GM23338 (cell line): ENCODE measurements at regions not wholly inside any gene's neighbourhood (a gene's known extent, or its start where the extent isn't known, plus 50 kb on each side); places are given as distances from the start of the nearest gene placed in this dataset.

Source experiments
- ATAC-seq: fragments of 200-7000 bp; cut with Tn5 transposase; 3 replicates; pipeline ENCODE4 v1.9.1; 2020
- DNase-seq: peaks from one replicate; pipeline ENCODE4 v3.0.0-alpha.2; 2015; ENCODE audit warnings: low spot score
- H2AFZ ChIP-seq: fragments of 200-600 bp; sonication (generic); 2 replicates; pipeline ENCODE4 v1.8.0; 2016; ENCODE audit warnings: antibody characterized with exemption, mild to moderate bottlenecking, moderate library complexity
- H3F3A ChIP-seq: fragments of 200-600 bp; sonication (generic); replicated peaks from 2 replicates; pipeline ENCODE4 v1.8.0; 2017; ENCODE audit warnings: antibody characterized with exemption, mixed run types, low read depth
- H3K27ac ChIP-seq: fragments of 200-600 bp; sonication (generic); 2 replicates; pipeline ENCODE4 v1.6.1; 2016; ENCODE audit warnings: low read depth
- H3K27me3 ChIP-seq: fragments of 200-600 bp; sonication (generic); 2 replicates; pipeline ENCODE4 v1.8.0; 2016; ENCODE audit warnings: mild to moderate bottlenecking, mixed run types, moderate library complexity; ENCODE audit not compliant: insufficient read depth
- H3K36me3 ChIP-seq: fragments of 200-600 bp; sonication (generic); 2 replicates; pipeline ENCODE4 v1.8.0; 2016; ENCODE audit warnings: mild to moderate bottlenecking; ENCODE audit not compliant: insufficient read depth
- H3K4me1 ChIP-seq: fragments of 200-600 bp; sonication (generic); 2 replicates; pipeline ENCODE4 v1.8.0; 2016; ENCODE audit warnings: mild to moderate bottlenecking, moderate library complexity; ENCODE audit not compliant: insufficient read depth
- H3K4me2 ChIP-seq: fragments of 200-600 bp; sonication (generic); 2 replicates; pipeline ENCODE4 v1.7.1; 2017; ENCODE audit warnings: mixed run types
- H3K4me3 ChIP-seq: fragments of 200-600 bp; sonication (generic); 2 replicates; pipeline ENCODE4 v1.6.1; 2016; ENCODE audit warnings: mixed run types
- H3K79me2 ChIP-seq: fragments of 200-600 bp; sonication (generic); replicated peaks from 2 replicates; pipeline ENCODE4 v1.8.0; 2017; ENCODE audit warnings: mild to moderate bottlenecking; ENCODE audit not compliant: insufficient read depth
- H3K9me2 ChIP-seq: fragments of 200-600 bp; sonication (generic); 2 replicates; pipeline ENCODE4 v1.8.0; 2017; ENCODE audit not compliant: insufficient read depth
- H4K20me1 ChIP-seq: fragments of 200-600 bp; sonication (generic); replicated peaks from 2 replicates; pipeline ENCODE4 v1.8.0; 2017; ENCODE audit warnings: mild to moderate bottlenecking; ENCODE audit not compliant: insufficient read depth
- H3K27ac Mint-ChIP-seq: 2 replicates; pipeline ENCODE4 v1.8.0; 2020; ENCODE audit warnings: inconsistent platforms, mild to moderate bottlenecking, moderate library complexity, mixed read lengths
- H3K27me3 Mint-ChIP-seq: 3 replicates; pipeline ENCODE4 v1.8.0; 2022; ENCODE audit warnings: low read depth, mild to moderate bottlenecking, moderate library complexity, mixed read lengths, inconsistent platforms; ENCODE audit not compliant: insufficient read depth, poor library complexity
- H3K36me3 Mint-ChIP-seq: 3 replicates; pipeline ENCODE4 v1.8.0; 2021; ENCODE audit warnings: low read depth, mild to moderate bottlenecking, inconsistent platforms, moderate library complexity, mixed read lengths
- H3K4me1 Mint-ChIP-seq: 3 replicates; pipeline ENCODE4 v1.8.0; 2020; ENCODE audit warnings: mild to moderate bottlenecking, inconsistent platforms, mixed read lengths
- H3K4me3 Mint-ChIP-seq: 3 replicates; pipeline ENCODE4 v1.8.0; 2021; ENCODE audit warnings: moderate library complexity, mild to moderate bottlenecking, inconsistent platforms, mixed read lengths
- H3K9me3 Mint-ChIP-seq: 3 replicates; pipeline ENCODE4 v1.8.0; 2020; ENCODE audit warnings: moderate library complexity, mild to moderate bottlenecking, inconsistent platforms, mixed read lengths
- ETS1 ChIP-seq: IDR thresholded peaks from 2 replicates; pipeline ENCODE4 v1.6.1; 2016; ENCODE audit warnings: antibody characterized with exemption
- EZH2 ChIP-seq: fragments of 200-600 bp; sonication (generic); IDR thresholded peaks from one replicate; pipeline ENCODE4 v1.8.0; 2017; ENCODE audit warnings: antibody characterized with exemption, mild to moderate bottlenecking, low read depth; ENCODE audit not compliant: unreplicated experiment
- EZH2phosphoT487 ChIP-seq: fragments of 200-600 bp; sonication (generic); IDR thresholded peaks from one replicate; pipeline ENCODE4 v1.8.1; 2018; ENCODE audit warnings: antibody characterized with exemption; ENCODE audit not compliant: unreplicated experiment
- JUNB ChIP-seq: IDR thresholded peaks from one replicate; pipeline ENCODE4 v1.6.1; 2016; ENCODE audit warnings: antibody characterized with exemption; ENCODE audit not compliant: unreplicated experiment
- POLR2AphosphoS5 ChIP-seq: IDR thresholded peaks from 2 replicates; pipeline ENCODE4 v1.6.1; 2016; ENCODE audit warnings: antibody characterized with exemption, low read depth
- STAT1 ChIP-seq: IDR thresholded peaks from one replicate; pipeline ENCODE4 v1.6.1; 2016; ENCODE audit warnings: antibody characterized with exemption; ENCODE audit not compliant: unreplicated experiment
- ZNF114 ChIP-seq: fragments of 250-450 bp; sonication (Bioruptor Pico); IDR thresholded peaks from 2 replicates; pipeline ENCODE4 v1.5.0; 2020; ENCODE audit warnings: mild to moderate bottlenecking, moderate library complexity
- ZNF331 ChIP-seq: fragments of 250-450 bp; sonication (Bioruptor Pico); IDR thresholded peaks from 2 replicates; pipeline ENCODE4 v1.5.0; 2020; ENCODE audit warnings: low read depth, mild to moderate bottlenecking, moderate library complexity
- ZNF462 ChIP-seq: fragments of 250-450 bp; sonication (Bioruptor Pico); IDR thresholded peaks from 2 replicates; pipeline ENCODE4 v1.5.0; 2020; ENCODE audit warnings: mild to moderate bottlenecking, moderate library complexity
- TF ChIP-seq, protein P1 (sequence below), 2 experiments: fragments of 200-600 bp in 1 of 2; sonication (generic) in 1 of 2; conservative IDR thresholded peaks; 2 replicates each; pipeline versions ENCODE4 v1.5.1 to v1.6.1; 2016 to 2017; ENCODE audit warnings: antibody characterized with exemption in 2 of 2, low read depth in 2 of 2, mild to moderate bottlenecking in 2 of 2, moderate library complexity in 1 of 2

DNA sequence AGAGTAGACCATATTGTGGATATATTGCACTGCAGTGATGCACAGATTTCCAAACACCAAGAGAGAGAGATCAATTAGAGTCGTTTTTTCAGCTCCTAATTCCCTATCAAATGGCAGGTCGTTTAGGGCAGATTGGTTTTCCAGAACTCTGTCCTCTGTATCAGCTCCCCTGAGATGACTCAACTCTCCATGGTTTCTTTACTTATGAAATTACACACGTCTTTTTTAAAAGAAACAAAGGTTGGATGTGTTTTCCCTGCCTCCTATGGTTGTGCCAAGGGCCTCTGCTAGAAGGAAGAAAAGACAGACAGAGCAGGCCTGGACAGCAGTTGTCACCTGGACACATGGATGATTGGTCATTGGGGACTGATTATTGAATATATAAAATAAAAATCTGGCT lies 478.1 kb upstream of the NBEA start:
- no peak overlapping the region for H3K4me3 ChIP-seq
- H3K4me1 ChIP-seq, result no peaks in the 10 kb centered on the region
- H3K27ac ChIP-seq, result no peak overlapping the region
- TF ChIP-seq JUNB (no peak), ZNF462 (CRISPR knock-in tag) (no peak), ZNF331 (CRISPR knock-in tag) (no peak), EZH2phosphoT487 (no peak), ZNF114 (no peak)
- no peaks in the 10 kb centered on the region for H4K20me1 ChIP-seq
- H3K27me3 Mint-ChIP-seq, result no peaks in the 10 kb centered on the region
- H3K4me1 Mint-ChIP-seq, result 0 out of 3 replicates have a peak, but pooled peaks cover 4% of the 10 kb centered on the region
- no peaks in the 10 kb centered on the region for H3K36me3 ChIP-seq
- no peaks in the 10 kb centered on the region for H3F3A ChIP-seq
- H2AFZ ChIP-seq, result no peak overlapping the region
- no peak overlapping the region for H3K27ac Mint-ChIP-seq
- ATAC-seq, result no peak
- no peaks in the 10 kb centered on the region; the same call in 1 of the 2 replicates for H3K9me2 ChIP-seq
- H3K79me2 ChIP-seq, result no peaks in the 10 kb centered on the region
- no peak overlapping the region for H3K4me2 ChIP-seq
- H3K27me3 ChIP-seq, result no peaks in the 10 kb centered on the region
- H3K4me3 Mint-ChIP-seq, result no peak overlapping the region
- H3K36me3 Mint-ChIP-seq, result no peaks in the 10 kb centered on the region
- no peak for DNase-seq
- no peaks in the 10 kb centered on the region; the same call in 2 of the 3 replicates for H3K9me3 Mint-ChIP-seq

- no peaks in the 10 kb centered on the region for H3K79me2 ChIP-seq
- Mint-ChIP-seq H3K27me3 (no peaks in the 10 kb centered on the region), H3K4me3 (no peak overlapping the region), H3K9me3 (no peaks in the 10 kb centered on the region; the same call in 2 of the 3 replicates), H3K36me3 (no peaks in the 10 kb centered on the region), H3K27ac (no peak overlapping the region), H3K4me1 (0 out of 3 replicates have a peak, but pooled peaks cover 4% of the 10 kb centered on the region)
- H3K27ac ChIP-seq, result no peak overlapping the region
- ATAC-seq (no peak), DNase-seq (no peak)
- no peak overlapping the region for H3K4me2 ChIP-seq
- H3K9me2 ChIP-seq, result no peaks in the 10 kb centered on the region; the same call in 1 of the 2 replicates
- no peaks in the 10 kb centered on the region for H3K36me3 ChIP-seq
- H3K4me3 ChIP-seq, result no peak overlapping the region
- no peak overlapping the region for H2AFZ ChIP-seq
- no peaks in the 10 kb centered on the region for H4K20me1 ChIP-seq
- H3K4me1 ChIP-seq, result no peaks in the 10 kb centered on the region
- H3F3A ChIP-seq, result no peaks in the 10 kb centered on the region
- no peaks in the 10 kb centered on the region for H3K27me3 ChIP-seq
- TF ChIP-seq, protein P1, sequence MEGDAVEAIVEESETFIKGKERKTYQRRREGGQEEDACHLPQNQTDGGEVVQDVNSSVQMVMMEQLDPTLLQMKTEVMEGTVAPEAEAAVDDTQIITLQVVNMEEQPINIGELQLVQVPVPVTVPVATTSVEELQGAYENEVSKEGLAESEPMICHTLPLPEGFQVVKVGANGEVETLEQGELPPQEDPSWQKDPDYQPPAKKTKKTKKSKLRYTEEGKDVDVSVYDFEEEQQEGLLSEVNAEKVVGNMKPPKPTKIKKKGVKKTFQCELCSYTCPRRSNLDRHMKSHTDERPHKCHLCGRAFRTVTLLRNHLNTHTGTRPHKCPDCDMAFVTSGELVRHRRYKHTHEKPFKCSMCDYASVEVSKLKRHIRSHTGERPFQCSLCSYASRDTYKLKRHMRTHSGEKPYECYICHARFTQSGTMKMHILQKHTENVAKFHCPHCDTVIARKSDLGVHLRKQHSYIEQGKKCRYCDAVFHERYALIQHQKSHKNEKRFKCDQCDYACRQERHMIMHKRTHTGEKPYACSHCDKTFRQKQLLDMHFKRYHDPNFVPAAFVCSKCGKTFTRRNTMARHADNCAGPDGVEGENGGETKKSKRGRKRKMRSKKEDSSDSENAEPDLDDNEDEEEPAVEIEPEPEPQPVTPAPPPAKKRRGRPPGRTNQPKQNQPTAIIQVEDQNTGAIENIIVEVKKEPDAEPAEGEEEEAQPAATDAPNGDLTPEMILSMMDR (conservative IDR thresholded peaks at IDR 0.05; ENCODE audit: low read depth in 2 of 2), result no peak
- TF ChIP-seq POLR2AphosphoS5, result no peak
- no peak for TF ChIP-seq STAT1
- no peak for TF ChIP-seq EZH2
- no peak for TF ChIP-seq ETS1
These were observed 476.6 kb upstream of the NBEA start for GRCh38 chr13:34465423-34465922.
